PFSK-1 (cell line): ENCODE measurements at regions not wholly inside any gene's neighbourhood (a gene's known extent, or its start where the extent isn't known, plus 50 kb on each side); places are given as distances from the start of the nearest gene placed in this dataset.

Experiments
- FOXP2 ChIP-seq: optimal IDR thresholded peaks from 2 replicates; pipeline ENCODE3; 2011; ENCODE audit warnings: borderline replicate concordance, control low read depth, inconsistent platforms; ENCODE audit not compliant: insufficient read depth; ENCODE audit errors: extremely low read length, extremely low read depth
- POLR2AphosphoS5 ChIP-seq: IDR thresholded peaks from 2 replicates; pipeline ENCODE4 v1.6.1; 2012; ENCODE audit warnings: low read depth, mild to moderate bottlenecking, control low read depth, low read length, moderate library complexity
- REST ChIP-seq, 2 experiments: IDR thresholded peaks; 2 replicates each; pipeline versions ENCODE4 v1.6.1 to v1.8.0; 2011 to 2012; ENCODE audit warnings: low read depth in 2 of 2, low read length in 2 of 2, control low read depth in 1 of 2, inconsistent platforms in 1 of 2, mild to moderate bottlenecking in 1 of 2, moderate library complexity in 1 of 2; ENCODE audit not compliant: insufficient read depth in 1 of 2
- SIN3A ChIP-seq: IDR thresholded peaks from 2 replicates; pipeline ENCODE4 v1.6.1; 2012; ENCODE audit warnings: mild to moderate bottlenecking, low read length, moderate library complexity, borderline replicate concordance; ENCODE audit not compliant: insufficient read depth
- TAF1 ChIP-seq: IDR thresholded peaks from 2 replicates; pipeline ENCODE4 v1.6.1; 2012; ENCODE audit warnings: low read length, control low read depth, borderline replicate concordance; ENCODE audit not compliant: insufficient read depth

DNA sequence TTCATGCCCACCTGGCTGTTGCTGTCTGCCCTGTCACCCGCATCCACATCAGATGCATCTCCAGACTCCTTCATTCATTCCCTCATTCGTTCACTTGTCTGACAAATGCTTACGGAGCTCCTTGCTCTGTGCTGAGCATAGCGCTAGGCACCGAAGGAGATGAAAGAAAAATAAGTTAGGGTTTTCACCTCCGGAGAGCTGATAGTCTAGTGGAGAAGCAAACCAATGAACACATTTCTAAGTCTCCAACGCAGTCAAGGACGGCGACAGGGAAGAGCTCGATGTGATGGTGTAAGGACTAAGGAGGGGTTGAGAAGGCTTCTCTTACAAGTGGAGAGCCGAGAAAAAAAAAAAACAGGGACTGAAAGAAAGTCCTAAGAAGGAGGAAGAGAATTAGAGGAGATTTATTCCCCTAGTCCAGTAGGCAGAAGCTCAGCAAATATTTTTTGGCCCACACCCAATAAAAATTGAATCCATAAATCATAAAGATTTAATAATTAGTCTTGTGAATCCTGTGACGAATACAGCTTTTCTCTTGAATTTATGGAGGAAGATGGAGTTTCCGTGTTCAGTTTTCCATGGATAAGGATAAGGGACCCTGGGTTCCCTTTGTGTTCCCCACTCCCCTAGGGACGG lies 127.2 kb upstream of the DLG1 start:
- no peak for TF ChIP-seq REST (IDR thresholded peaks at IDR 0.05; ENCODE audit: insufficient read depth in 1 of 2, low read depth in 2 of 2, low read length in 2 of 2)
- no peak for TF ChIP-seq POLR2AphosphoS5
- no peak for TF ChIP-seq FOXP2
- no peak for TF ChIP-seq SIN3A

DNA sequence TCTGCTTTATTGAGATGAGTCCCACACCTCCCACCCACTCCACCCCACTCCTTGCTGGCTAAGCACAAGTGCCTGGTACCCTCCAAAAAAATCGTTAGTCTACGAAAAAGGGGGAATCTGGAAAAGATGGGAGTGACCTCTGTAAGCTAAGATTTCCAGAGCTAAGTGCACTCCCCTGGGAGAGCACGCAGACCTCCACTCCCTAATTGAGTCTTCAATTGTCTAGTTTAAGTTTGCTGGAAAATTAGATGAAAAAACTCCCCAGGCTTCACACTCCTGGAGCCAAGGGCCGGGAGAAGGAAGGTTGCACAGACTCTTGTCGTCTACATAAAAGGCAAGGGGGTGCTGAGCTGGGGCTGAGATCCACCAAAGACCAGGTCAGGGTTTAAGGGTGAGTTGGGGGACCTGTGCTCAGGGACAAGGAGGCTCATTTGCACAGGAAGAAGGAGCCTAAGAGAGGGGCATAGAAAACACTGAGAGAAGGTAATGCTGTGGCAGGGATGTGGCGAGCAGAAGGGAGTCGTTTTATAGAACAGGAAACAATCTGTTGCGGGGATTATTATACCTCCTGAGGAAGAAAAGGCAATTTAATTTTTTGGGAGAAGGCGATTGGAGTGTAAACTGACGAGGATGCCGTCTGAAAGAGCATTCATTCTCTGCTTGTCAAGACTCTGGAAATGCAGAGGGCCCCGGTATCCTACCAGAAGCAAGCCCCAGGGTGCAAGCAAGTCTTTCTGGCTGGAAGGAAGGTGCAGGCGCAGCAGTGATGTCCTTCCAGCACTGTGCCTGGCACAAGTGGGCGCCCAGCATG lies 126.5 kb upstream of the DLG1 start:
- TF ChIP-seq REST (IDR thresholded peaks at IDR 0.05; ENCODE audit: insufficient read depth in 1 of 2, low read depth in 2 of 2, low read length in 2 of 2) (no peak), SIN3A (no peak), POLR2AphosphoS5 (no peak), TAF1 (no peak), FOXP2 (no peak)

DNA sequence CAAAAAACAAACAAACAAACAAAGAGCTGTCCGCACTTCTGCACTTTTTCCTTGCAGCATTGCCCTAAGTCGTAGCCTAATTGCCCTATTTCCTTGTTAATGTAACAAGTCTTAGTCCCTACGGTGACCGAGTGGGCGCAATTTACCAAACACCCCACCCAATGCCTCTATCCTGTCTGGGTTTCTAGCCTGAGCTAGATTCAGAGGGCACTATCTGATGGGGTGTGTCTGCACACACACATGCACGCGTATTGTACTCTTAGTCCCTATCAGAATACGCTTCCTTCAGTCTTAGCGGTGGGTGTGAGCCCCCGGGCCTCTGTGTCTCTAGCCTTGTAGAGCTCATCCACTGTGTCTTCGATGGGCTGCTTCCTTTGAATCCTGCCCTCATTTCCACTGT lies 125.9 kb upstream of the DLG1 start:
- TF ChIP-seq FOXP2 (no peak), POLR2AphosphoS5 (no peak), REST (IDR thresholded peaks at IDR 0.05; ENCODE audit: insufficient read depth in 1 of 2, low read depth in 2 of 2, low read length in 2 of 2) (no peak), TAF1 (no peak), SIN3A (no peak)

GRCh38 chr3:197423376-197423775 lies 125.0 kb upstream of the DLG1 start:
- no peak for TF ChIP-seq POLR2AphosphoS5
- TF ChIP-seq FOXP2: no peak

DNA sequence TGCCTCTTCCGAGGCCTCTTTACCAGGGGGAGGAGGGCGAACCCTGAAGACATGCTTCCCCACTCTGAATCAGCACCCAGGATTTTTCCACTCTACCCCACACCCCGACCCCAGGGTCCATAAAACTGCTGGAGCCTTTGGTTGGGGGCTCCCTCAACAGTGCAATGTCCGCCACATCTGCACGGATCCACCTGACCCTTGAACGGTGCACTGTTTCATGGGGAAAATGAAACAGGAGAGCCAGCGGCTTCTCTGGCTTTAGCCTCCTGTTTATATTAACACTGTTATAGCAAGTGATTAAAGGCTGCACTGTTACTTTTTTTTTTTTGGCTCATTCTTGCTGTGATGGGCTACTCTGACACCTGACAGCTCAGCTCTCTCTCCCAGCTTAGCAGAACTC lies 124.1 kb upstream of the DLG1 start:
- TF ChIP-seq TAF1: no peak
- TF ChIP-seq SIN3A: no peak
- no peak for TF ChIP-seq FOXP2
- TF ChIP-seq POLR2AphosphoS5: no peak
- TF ChIP-seq REST (IDR thresholded peaks at IDR 0.05; ENCODE audit: insufficient read depth in 1 of 2, low read depth in 2 of 2, low read length in 2 of 2): no peak
